ENCODE measurements at regions not wholly inside any gene's neighbourhood (a gene's known extent, or its start where the extent isn't known, plus 50 kb on each side); places are given as distances from the start of the nearest gene placed in this dataset.
"Not testable (repeated sequence)": the region's sequence is repeated elsewhere in the genome, so short reads cannot be mapped to it uniquely, and the experiment has no call there.

DNA sequence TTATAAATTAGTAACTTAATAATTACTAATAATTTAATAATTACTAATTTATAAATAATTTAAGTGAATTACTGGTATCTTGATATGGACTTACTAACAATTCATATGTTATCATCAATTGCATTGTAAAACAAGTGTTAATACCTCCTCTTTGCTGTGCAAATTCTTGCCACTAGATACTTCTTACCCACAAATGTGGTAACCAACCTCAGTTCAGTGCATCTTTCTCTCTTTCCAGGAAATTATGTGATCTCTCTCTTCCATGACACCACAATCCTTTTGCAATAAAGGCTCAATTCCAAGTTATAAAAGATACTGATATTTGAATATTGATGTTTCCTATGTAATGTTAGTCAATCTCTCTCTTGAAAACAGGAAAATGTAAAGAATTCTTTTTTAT is 408.6 kb upstream of the MIR17HG start:
- FAIRE-seq (no peak), DNase-seq (ENCODE audit: low spot score) (no peak)

DNA sequence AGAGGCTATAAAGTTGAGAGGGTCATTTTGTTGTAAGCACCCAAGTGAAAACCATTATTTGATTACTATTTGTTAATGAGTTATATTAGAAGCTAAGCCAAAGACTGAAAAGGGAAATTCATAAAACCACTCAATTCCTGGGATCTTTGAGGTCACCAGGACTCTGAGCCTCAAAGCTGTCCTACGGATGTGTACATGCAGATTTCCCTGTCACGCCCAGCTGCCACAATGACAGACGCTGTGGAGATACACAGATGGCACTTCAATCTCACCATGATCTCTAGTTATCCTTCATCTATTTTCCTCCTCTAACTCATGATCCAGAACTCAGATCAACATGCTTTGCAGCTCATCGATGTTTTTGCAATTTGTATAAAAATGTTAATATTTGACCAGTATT is 403.5 kb upstream of the MIR17HG start:
- no peak for FAIRE-seq
- no peak for DNase-seq (ENCODE audit: low spot score)

- DNase-seq (ENCODE audit: low spot score); FAIRE-seq: not testable (repeated sequence)
Observed at GRCh38 chr13:90945146-90945545, 402.3 kb upstream of the MIR17HG start.

- not testable (repeated sequence) for DNase-seq (ENCODE audit: low spot score); FAIRE-seq
Observed at GRCh38 chr13:90946125-90946524, 401.4 kb upstream of the MIR17HG start.

GRCh38 chr13:90947976-90948375 is 399.5 kb upstream of the MIR17HG start:
- peak; percentile 70 for DNase-seq (ENCODE audit: low spot score)
- FAIRE-seq, result peak; percentile 82

- FAIRE-seq (peak; percentile 97), DNase-seq (ENCODE audit: low spot score) (peak; percentile 73)
Observed at GRCh38 chr13:90950160-90950559, 397.3 kb upstream of the MIR17HG start.

- DNase-seq (ENCODE audit: low spot score), result no peak
- FAIRE-seq, result no peak
Observed at GRCh38 chr13:90951663-90952062, 395.8 kb upstream of the MIR17HG start.

- no peak for FAIRE-seq
Observed at GRCh38 chr13:90952326-90952725, 395.2 kb upstream of the MIR17HG start.

GRCh38 chr13:90954605-90955195 is 392.8 kb upstream of the MIR17HG start:
- FAIRE-seq (no peak), DNase-seq (ENCODE audit: low spot score) (no peak)

More at GRCh38 chr13:90952326-90952725, 395.2 kb upstream of the MIR17HG start:
- no peak for DNase-seq (ENCODE audit: low spot score)

DNA sequence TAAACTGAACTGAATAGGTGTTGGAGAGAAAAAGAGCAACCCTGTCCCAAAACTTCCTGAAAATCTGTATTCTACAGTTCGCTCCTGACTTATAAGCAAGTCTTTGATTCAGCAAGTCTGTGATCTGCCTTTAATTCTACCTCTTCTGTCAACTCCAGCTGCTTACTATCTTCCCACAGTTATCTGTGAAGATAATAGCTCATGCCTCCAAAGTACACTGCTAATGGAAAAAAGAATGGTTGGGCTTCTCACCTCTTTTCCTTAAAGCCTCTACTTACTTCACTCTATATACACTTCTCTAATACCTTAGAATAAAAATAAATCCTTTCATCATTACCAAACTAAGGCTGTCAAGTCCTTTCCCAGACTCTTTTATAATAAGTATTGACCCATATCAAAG is 391.5 kb upstream of the MIR17HG start:
- no peak for DNase-seq (ENCODE audit: low spot score)
- no peak for FAIRE-seq

DNA sequence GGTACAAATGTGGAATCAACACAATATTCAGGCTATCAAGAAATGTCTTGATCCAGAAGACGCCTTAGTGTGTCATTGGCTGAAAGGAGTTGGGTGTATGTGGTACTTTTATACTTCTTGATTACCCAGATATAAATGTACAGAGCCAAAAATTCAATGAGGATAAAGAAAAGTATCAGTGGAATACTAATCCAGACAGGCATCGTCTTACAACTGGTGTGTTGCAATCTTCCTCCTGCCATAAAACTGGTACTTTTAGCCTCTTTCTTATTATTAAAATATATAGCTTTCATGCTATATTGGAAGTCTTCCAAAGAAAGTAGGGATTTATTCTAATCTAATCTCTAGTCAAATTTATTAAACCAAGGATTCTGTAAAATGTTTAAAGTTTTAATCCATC is 388.6 kb upstream of the MIR17HG start:
- no peak for FAIRE-seq

DNA sequence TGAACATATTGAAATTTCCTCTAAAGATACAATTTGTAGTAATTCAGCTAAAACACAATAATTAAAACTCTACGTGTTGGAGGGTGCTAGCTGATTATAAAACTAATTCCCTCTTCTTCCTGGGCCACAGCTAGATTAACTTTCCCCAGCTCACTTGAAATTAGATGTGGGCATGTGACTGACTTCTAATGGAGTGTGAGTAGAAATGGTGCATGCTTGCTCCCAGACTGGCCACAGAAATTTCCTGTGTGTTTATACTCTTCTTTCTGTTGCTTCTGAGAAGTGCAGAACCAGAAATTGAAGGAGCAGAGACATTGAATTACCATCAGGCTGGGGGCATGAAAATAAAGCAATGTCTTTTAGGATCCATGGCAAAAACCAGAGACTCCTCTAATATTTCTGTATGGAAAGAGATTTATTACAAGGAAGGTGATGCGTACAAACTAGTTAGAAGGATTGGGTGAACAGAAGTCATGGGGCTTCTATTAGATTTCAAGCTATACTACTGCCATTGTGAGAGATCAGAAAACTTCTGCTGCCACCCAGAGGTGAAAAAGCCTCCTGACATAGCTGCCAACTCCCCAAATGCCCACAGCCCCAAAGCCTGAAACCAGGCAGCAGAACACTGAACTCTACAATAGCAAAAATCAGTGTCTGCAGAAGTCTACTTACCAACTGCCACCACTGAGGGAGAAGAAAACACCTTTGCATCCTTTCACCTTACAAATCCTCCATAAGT is 379.2 kb upstream of the MIR17HG start:
- DNase-seq (ENCODE audit: low spot score) (peak; percentile 28), FAIRE-seq (no peak)

More for the DNA sequence above, 388.6 kb upstream of the MIR17HG start:
- no peak for DNase-seq (ENCODE audit: low spot score)

GRCh38 chr13:90974249-90974975 is 373.1 kb upstream of the MIR17HG start:
- no peak for DNase-seq (ENCODE audit: low spot score)
- FAIRE-seq, result no peak

DNA sequence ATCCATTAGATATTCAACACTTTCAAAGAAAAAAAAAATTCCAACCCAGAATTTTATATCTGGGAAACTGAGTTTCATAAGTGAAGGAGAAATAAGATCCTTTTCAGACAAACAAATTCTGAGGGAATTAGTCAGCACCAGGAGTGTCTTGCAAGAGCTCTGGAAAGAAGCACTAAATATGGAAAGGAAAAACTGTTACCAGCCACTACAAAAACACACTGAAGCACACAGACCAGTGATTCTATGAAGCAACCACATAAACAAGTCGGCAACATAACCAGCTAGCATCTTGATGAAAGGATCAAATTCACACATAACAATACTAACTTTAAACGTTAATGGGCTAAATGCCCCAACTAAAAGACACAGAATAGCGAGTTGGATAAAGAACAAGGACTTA is 368.4 kb upstream of the MIR17HG start:
- DNase-seq (ENCODE audit: low spot score) (no peak), FAIRE-seq (no peak)

DNA sequence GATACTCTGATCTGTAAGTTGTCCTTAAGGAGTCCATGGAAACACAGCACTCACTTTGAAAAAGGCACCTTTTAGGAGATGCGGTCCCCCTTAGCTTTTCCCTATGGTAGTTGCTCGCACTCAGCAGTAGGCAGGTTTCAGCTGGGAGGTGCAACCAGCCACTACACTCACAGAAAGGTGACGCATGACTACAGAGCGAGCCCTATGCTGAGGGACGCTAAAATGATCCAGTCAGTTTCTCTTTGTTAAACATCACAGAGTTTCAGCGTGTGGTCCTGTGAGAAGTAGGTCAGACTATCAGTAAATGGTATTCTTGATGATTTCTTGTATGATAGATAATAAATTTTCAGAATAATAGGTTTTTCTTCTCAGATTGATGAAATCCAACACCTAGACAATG is 362.7 kb upstream of the MIR17HG start:
- no peak for DNase-seq (ENCODE audit: low spot score)
- no peak for FAIRE-seq

DNA sequence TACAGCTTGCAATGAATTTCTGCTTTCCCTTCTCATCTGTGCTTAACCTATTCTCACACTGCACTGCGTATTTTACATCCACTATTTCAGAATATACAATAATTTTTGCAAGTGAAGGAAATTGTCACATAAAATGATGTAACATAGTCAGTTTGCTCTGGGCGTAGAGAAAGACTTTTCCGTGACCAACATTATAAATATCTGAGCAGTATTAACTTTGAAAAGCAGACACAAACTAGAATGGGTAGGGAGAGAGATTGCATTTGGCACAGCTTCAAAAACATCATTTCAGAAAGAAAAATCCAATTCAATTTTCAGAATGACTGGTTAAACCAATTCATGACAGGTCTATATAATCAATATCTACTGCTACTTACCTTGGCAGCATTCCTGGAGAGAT is 352.5 kb upstream of the MIR17HG start:
- no peak for DNase-seq (ENCODE audit: low spot score)
- FAIRE-seq, result no peak

GRCh38 chr13:90995614-90996013 is 351.9 kb upstream of the MIR17HG start:
- DNase-seq (ENCODE audit: low spot score), result no peak
- FAIRE-seq, result no peak

DNA sequence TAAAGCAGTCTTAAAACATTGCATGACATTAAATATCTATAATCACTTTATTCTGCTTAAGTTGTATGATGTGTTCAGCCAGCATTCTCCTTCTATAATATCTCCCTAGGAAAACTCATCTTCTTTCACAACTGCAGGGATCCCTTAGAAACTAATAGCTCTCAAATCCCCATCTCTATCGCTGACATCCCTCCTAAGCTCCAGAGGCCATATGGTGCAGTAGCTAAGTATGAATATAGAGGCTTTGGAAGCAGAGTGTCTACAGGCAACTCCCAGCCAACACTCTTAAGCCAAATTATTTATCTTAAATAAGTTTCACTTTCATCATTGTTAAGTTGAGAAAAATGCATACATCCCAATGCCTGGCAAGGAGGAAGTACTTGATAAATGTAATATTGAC is 349.5 kb upstream of the MIR17HG start:
- FAIRE-seq (no peak), DNase-seq (ENCODE audit: low spot score) (no peak)

DNA sequence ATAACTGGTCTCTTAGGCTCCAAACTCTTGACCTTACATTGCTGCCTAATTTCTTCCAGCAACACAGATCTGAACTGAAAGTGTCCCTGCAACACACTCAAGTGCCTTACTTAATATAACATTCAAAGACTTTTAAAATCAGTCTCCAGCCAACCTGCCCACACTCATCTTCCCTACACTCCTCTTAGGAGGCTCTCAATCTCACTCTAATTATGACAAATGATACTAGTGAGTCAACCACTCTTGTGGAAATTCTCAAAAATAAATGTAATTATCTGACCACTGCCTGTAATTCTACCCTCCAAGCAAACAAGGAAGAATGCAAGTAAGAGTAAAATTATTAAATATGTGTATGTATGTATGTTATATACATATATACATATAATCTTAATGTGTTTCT is 348.1 kb upstream of the MIR17HG start:
- FAIRE-seq (no peak), DNase-seq (ENCODE audit: low spot score) (no peak)

GRCh38 chr13:91001371-91001770 is 346.1 kb upstream of the MIR17HG start:
- DNase-seq (ENCODE audit: low spot score), result no peak
- FAIRE-seq, result no peak

GRCh38 chr13:91014696-91015095 is 332.8 kb upstream of the MIR17HG start:
- FAIRE-seq (no peak), DNase-seq (ENCODE audit: low spot score) (no peak)

DNA sequence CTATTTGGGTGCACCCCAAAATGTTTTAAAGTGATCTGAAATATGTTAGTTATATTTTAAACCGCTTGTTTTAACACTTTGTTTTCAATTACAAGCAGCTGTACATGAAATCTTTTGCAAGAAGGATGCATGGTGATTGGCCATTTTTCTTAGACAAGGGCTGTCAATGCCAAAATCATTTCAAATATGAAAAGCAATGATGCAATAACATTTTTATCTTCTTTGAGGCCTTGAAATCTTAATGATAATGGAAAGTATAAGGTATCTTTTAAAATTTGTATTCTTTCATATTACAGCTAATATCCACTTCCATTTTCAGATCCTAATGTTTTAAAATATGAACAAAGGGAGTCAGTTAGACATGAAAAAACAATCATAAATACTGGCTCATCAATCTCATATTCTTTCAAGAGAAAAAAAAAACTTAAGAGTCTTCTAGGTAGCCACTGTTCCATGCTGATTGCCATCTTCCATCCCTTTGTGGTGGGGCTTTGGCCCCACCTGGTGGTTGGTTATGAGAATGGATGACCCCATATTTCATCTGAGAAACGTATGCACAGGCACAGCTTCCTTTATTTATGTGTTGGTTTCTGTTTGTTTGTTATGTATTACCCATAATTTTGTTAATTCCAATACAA is 330.3 kb upstream of the MIR17HG start:
- peak; percentile 42 for DNase-seq (ENCODE audit: low spot score)
- peak; percentile 67 for FAIRE-seq

Data from RCC 7860 (cell line).